ENCODE measurements at regions not wholly inside any gene's neighbourhood (a gene's known extent, or its start where the extent isn't known, plus 50 kb on each side); places are given as distances from the start of the nearest gene placed in this dataset.
"Not testable (repeated sequence)": the region's sequence is repeated elsewhere in the genome, so short reads cannot be mapped to it uniquely, and the experiment has no call there.

DNA sequence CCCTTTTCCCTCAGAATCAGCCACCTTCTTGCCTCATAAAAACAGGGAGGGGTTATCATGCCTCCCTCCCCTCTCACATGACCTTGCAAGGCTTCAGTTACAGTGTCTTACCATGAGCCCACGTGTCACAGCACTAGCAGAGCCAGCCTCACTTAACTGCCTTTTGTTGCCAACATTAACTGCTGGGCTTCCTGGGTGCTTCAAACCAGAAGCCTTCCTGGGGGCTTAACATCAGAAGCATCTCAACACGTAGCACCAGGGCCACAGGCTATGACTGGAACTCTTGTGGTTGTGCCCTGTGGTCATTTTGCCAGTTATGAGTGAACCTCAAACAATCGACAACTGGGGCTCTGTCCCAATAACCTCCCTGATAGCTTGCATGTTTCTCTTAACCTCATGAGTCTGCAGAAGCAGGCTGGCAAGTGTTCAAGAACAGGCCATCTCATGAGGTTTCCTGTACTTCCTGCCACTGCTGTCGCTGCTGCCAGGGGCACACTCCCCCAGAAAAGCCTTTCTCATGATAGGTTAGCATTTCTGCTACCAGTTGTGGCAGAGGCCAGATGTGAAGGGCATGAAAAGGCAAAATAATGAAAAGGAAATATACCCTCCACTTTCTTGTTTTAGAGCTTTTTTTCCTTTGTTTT lies 132.2 kb downstream of the GLUL start:
- peak; percentile 13 for DNase-seq

- no peak for DNase-seq
Observed at GRCh38 chr1:182257369-182258063, 134.1 kb downstream of the GLUL start.

GRCh38 chr1:182256931-182257330 lies 134.7 kb downstream of the GLUL start:
- no peak for DNase-seq

DNA sequence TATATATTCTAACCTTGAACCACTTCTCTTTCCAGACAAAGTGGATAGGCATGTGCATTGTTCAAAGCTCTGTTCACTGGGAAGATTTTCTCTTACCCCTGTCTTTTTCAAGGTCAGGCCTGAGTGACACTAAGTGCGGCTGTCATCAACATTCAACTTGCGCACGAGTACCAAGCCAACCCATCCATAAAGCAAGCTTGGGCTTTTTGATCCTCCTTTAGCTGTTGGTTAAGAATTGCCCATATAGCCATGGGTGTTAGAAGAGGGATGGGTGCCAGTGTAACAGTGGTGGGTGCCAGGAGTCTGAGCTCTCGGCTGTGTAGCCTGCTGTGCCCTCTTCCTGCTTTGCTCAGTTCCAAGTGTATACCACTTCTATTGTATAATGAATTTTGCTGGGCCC lies 136.1 kb downstream of the GLUL start:
- DNase-seq: no peak

DNA sequence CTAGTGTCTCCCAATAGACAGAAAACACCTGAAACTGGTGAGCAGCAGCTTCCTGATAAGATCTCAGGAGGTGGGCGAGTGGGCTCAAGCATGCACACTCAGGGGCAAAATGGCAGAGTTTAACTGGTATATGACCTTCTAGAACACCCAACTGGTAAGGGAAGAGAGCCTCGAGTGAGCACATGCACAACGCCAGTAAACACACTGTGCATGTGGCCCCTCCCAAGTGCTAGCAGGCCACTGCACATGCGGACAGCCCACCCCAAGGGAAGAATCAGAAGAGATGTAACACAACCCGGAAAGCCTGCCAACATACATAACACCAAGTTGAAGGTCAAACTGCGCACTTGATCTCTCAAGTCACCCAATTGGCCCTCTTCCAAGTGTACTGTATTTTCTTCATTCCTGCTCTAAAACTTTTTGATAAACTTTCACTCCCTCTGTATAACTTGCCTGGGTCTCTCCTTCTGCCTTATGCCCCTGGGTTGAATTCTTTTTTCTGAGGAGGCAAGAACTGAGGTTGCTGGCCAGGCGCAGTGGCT lies 138.2 kb downstream of the GLUL start:
- no peak for DNase-seq

DNA sequence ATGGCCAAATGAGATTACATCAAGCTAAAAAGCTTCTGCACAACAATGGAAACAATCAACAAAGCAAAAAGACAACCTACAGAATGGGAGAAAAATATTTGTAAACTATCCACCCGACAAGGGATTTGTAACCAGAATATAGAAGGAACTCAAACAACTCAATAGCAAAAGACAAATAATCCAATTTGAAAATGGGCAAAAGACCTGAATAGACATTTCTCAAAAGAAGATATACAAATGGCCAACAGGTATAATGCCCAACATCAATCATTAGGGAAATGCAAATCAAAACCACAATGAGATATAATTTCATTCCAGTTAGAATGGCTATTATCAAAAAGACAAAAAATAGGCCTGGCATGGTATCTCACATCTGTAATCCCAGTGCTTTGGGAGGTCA lies 140.0 kb downstream of the GLUL start:
- DNase-seq: no peak

DNA sequence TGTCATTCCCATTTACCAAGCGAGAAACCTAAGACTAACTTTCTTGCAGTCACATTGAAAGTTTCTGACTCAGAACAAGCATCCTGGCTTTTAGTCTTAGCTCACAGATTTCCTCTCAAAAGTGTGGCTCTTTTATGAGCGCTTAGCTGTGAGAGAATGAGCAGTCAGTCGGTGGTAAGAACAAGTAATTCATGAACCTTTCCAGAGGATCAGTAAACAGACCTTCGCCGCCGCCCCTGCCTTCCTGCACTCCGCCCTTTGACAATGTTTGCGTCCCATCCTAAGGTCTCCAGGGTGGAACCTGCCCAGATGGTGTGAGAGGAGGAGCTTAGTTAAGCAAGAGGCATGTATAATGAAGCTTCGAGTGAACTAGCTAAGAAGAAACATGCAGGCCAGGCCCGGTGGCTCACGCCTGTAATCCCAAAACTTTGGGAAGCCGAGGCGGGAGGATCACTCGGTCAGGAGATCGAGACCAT lies 142.4 kb downstream of the GLUL start:
- no peak for DNase-seq

DNA sequence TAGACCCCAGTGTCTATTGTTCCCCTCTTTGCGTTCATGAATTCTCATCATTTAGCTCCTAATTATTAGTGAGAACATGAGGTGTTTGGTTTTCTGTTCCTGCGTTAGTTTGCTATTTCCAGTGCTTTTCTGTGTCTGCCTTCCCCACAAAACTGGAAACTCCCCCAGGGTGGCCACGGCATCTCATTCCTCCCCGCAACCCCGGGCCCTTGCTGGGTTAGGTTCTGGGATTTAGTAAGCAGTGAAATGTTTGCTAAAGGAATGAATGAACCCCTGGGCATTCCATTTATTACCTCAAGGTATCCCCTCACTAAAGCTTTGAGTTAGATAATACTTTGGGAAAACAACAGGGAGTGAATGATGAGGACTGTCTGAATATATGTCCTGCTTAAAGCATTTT lies 142.9 kb downstream of the GLUL start:
- no peak for DNase-seq

GRCh38 chr1:182247813-182248212 lies 143.8 kb downstream of the GLUL start:
- not testable (repeated sequence) for DNase-seq

- no peak for DNase-seq
Observed at GRCh38 chr1:182246783-182247182, 144.8 kb downstream of the GLUL start.

GRCh38 chr1:182245040-182245439 lies 146.6 kb downstream of the GLUL start:
- DNase-seq: no peak

DNA sequence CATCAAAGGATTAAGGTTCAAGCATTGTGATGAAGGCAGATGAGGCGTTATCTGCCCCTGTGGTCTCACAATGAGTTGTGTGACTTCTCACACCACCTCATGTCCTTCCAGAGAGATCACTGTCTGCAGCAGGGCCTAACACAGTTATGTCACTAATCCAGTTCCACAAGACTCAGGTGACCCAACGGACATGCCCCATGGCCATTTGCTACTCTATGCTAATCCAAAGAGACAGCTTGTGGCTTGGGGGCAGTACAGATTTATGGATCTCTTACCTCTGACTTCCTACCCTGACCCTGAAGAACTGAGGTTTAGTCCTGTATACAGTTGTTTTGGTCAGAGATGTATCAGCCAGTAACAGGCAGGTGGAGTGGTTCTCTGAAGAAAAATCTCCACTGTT lies 147.1 kb downstream of the GLUL start:
- DNase-seq: no peak

DNA sequence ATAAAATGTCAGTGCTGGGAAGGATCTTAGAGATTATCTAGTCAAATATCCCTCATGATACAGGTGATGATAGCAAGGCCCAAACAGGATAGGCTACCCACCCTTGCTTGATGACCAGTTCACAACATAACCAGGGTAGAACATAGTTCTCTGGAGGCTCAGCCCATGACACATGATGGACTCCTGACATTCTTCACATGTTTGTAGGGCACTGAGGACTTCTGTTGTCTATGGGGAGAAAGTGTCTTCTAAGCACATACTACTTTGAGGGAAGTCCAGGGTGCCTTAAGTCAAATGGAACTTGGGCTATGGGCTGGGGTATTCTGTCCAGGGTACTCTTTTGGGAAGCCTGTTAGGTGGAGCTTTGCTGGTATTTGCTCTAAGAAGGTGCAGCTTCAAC lies 148.9 kb downstream of the GLUL start:
- DNase-seq: no peak

DNA sequence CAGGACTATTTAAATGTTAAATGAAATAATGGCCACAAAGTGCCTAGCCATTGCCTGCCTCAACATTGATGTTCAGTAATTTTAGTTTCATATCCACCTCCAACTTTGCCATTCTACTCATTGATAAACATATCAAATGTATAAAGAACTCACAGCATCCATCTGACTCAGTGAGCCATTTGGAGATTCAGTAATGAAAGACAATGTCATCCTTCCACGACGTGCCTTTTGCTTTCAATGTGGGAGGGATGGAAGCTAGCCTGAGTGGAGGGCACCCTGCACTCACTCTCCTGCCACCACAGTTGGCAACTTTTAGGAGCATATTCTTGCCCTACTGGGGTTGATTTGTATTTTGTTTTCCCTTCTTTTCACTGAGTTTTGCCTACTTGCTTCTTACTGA lies 151.5 kb downstream of the GLUL start:
- no peak for DNase-seq

- DNase-seq: no peak
Observed at GRCh38 chr1:182238421-182238820, 153.2 kb downstream of the GLUL start.

- DNase-seq: no peak
Observed at GRCh38 chr1:182237329-182237728, 154.3 kb downstream of the GLUL start.

DNA sequence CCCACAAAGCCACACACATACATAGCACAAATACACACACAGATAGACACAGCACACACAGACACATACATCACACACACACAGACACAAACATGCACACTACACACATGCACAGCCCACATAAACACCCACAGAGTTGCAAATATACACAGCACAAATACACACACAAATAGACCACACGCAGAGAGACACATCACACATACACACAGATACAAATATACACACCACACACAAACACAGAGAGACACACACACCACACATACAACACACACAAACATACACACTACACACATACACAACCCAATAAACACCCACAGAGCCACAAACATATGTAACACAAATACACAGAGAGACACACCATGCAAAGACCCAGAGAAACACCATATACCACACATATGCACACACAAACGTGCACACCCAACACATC lies 154.9 kb downstream of the GLUL start:
- no peak for DNase-seq

DNA sequence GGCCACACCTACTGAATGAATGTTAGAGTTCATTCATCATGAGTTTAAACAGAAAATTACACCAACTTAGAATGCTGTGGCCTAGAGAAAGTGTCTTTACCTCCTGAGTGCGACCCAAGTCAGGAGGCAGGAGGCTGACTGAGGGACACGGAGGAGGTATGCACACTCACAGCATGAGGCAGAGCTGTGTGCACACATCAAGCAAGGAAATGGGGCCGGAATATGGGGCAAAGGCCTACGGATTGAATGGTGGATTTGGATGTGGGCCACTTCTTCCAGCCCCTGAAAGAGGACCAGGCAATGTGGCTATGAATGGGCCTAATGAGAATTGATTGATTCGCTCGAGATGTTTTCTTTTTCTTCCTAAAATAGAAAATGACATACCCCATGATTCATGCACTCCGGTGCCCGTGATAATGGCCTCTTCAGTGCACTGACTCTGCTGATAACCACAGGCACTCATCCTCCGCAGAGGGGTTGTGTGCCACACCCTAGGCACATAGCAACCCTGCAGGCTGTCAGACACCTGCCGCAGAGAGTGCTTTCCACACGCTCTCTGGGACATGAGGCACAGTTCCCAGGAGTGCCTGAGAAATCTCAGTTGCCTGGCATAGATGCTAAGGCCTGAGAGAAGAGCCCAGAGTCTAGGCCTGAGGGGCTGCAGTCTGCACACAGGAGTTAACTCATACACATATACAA lies 155.5 kb downstream of the GLUL start:
- DNase-seq: no peak

- no peak for DNase-seq
Observed at GRCh38 chr1:182235604-182235951, 156.0 kb downstream of the GLUL start.

- DNase-seq: no peak
Observed at GRCh38 chr1:182229921-182230491, 161.6 kb downstream of the GLUL start.

GRCh38 chr1:182229451-182229850 lies 162.1 kb downstream of the GLUL start:
- DNase-seq: no peak

DNA sequence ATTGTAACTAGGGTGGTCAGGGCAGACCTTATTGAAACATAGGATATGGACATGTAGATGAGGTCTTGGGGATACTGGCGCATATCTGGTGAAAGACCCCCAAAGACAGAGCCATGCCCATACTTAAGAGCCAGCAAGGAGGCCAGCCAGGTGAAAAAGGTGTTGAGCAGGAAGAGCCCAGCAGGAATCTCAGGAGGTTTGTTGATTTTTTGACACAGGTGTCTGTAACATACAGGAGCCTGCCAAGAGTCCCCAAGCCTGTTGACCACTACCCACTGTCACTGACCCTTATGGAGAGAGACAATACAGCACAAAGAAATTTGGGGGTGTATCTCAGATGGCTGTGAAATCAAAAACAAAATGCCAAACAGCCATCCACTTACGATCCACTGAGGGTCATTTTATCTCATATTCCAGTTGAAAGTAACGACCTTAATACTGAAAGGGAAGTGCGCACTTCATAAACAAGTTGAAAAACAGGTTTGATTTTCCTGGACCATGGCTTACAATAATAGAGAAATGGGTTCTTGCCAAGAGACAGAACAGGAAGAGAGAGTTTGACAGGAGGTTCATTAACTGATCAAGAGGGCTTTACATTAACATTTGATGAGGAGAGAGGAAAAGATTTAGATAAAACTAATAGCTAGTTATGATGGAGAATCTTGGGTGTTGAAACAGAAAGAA lies 163.6 kb downstream of the GLUL start:
- no peak for DNase-seq

GRCh38 chr1:182226618-182227017 lies 165.0 kb downstream of the GLUL start:
- DNase-seq: no peak

Measured in effector CD8-positive, alpha-beta T cell (primary cell).